T1000 (cell line): ENCODE measurements at regions not wholly inside any gene's neighbourhood (a gene's known extent, or its start where the extent isn't known, plus 50 kb on each side); places are given as distances from the start of the nearest gene placed in this dataset.

ENCODE experiments used
- DNase-seq: peaks from one replicate; lab custom pipeline; 2025; ENCODE audit warnings: mixed read lengths; lab: John Stamatoyannopoulos, UW

GRCh38 chr20:4556781-4557180, 129.5 kb upstream of the PRNP start:
- no peak for DNase-seq

DNA sequence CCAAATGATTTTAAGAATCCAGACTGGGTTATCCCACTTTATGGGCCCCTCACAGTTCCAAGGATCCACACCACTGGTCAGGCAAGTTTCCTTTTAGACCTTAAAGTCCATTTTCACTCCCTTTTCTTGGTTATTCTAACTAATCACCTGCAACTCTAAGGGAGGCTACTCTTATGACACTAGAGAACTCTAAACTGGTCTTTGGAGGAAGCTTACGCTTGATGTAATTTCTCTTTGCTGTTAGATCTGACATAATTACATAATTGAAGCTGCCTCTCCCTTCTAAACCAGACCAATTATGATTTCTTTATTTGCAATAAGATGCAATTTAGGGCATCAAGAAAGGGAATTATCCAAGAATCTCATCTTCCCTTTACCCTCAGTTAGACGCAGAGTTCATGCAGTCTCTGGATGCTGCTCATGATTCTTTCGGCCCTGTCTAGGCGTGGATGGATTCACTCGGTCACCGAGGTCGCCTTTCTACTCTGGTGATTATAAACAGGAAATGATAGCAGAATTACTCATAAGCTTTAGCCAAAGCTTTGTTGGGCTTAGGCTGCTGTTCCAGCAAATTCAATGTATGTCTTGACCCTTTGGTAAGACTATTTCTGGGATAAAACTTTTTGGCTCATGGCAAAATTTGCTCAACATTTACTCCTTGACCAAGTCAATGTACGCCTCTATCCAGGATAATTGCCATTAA, 130.9 kb upstream of the PRNP start:
- DNase-seq, result no peak

DNA sequence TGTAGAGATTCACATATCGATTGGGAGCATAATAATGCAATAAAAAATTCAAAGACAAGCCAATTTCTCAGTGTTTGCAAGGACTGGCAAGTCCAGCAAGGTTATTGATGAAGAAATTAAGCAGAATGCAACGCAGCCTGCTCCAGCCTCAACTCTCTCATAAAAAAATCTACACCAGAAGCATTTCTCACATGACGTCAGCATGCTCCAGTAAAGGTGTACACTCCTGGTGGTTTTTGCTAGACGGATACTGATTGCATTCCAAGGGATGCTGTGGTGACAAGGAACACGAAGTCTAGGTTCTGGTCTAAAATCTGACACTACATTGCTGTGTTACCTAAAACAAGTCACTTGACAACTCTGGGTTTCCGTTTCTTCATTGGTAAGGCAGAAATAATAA, 131.9 kb upstream of the PRNP start:
- DNase-seq, result no peak

DNA sequence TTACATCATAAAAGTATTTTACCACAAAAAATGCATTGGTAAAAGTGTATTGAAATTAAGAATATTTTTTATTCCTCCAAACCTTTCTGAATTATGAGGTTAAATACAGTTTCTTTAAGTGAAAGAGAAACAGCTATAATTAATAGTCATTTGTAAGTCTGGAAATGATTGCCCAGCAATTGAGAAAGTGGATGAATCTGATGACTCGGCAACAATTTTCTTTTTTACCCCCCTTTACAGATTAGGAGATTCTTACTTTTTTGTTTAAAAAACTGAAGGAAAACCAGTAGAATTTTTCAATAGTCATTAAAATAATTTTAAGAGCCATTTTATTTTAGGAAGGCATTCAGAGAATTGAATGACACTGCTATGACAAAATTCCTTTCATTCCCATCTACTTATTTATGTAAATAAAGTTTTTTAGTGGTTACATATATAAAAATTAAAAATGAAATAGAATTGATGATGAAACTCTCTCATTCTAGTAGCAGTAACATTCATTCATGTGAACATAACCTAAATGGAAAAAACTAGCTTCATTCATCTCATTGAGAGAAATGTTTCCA, 134.1 kb upstream of the PRNP start:
- no peak for DNase-seq

- no peak for DNase-seq
Observed at GRCh38 chr20:4550740-4551139, 135.5 kb upstream of the PRNP start.

- DNase-seq, result no peak
Observed at GRCh38 chr20:4549711-4550259, 136.5 kb upstream of the PRNP start.

DNA sequence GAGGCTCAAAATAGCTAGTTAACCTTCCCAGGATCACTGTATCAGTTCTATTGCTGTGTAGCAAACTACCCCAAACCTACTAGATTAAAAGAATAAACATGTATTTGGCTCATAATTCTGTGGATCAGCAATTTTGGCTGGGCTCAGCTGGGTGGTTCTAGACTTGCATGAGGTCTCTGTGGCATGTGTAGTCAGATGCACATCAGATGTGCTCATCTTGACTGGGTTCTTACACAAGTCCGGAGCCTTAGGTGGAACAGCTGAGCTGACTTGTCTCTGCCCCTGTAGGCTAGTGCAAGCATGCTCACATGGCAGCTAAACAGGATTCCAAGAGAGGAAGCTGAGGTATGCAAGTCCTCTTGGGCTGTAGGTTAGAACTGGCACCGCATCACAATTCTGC, 137.7 kb upstream of the PRNP start:
- DNase-seq, result no peak

- peak; percentile 7 for DNase-seq
Observed at GRCh38 chr20:4546786-4547185, 139.5 kb upstream of the PRNP start.

DNA sequence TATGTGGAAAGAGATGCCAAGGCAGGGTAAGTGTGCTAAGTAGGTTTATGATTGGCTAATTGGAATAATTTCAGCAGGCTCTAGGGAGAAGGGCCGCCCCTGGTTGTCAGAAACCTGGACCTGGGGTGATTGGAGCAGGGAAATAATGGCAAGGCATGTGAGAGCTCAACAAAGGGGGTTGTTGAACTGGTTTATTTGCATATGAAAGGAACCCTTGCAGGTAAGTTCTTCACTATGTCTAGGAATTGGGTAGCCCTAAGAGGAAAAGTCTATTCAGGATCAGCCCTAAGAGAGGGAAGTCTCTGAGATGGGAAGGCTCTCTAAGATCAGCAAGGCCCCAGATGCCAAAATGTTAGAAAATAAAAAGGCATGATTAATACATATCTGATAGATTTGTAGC, 139.9 kb upstream of the PRNP start:
- no peak for DNase-seq

DNA sequence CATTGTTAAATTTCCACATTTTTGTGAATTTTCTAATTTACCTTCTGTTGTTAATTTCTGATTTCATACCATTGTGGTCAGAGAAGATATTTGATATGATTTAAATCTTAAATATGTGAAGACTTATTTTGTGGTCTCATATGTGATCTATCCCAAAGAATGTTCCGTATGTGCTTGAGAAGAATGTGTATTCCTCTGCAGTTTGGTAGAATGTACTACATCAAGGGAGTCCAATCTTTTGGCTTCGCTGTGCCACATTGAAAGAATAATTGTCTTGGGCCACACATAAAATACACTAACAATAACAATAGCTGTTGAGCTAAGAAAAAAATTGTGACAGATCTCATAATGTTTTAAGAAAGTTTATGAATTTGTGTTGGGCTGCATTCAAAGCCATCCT, 140.7 kb upstream of the PRNP start:
- DNase-seq, result no peak

DNA sequence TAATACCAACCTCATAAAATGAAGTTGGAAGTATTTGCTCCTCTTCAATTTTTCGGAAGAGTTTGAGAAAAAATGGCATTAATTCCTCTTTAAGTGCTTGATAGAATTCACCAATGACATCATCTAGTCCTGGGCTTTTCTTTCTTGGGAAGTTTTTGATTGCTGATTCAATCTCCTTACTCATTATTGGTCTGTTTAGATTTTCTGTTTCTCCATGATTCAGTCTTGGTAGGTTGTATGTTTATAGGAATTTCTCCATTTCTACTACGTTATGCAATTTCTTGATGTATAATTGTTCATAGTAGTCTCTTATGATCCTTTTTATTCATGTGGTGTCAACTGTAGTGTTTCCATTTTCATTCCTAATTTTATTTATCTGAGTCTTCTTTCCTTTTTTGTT, 141.5 kb upstream of the PRNP start:
- no peak for DNase-seq

DNA sequence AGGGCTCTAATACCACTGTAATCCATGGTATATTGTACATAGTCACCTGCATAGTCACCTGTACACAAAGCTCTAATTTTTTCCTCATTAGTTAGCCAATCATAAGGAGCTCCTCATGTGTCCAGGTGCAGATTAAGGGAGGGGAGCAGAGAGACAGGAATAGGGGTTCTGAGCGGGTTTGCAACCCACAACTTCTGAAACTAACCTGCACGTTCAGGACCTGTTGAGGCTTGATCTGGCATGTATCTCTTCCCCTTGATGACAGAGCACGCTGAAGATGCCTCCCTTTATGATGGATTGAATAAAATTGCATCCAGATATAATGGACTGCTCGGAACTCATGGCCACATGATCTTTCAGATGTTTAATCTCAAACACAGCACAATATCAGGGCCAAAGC, 144.0 kb upstream of the PRNP start:
- no peak for DNase-seq

- DNase-seq, result no peak
Observed at GRCh38 chr20:4534315-4534714, 151.9 kb upstream of the PRNP start.

DNA sequence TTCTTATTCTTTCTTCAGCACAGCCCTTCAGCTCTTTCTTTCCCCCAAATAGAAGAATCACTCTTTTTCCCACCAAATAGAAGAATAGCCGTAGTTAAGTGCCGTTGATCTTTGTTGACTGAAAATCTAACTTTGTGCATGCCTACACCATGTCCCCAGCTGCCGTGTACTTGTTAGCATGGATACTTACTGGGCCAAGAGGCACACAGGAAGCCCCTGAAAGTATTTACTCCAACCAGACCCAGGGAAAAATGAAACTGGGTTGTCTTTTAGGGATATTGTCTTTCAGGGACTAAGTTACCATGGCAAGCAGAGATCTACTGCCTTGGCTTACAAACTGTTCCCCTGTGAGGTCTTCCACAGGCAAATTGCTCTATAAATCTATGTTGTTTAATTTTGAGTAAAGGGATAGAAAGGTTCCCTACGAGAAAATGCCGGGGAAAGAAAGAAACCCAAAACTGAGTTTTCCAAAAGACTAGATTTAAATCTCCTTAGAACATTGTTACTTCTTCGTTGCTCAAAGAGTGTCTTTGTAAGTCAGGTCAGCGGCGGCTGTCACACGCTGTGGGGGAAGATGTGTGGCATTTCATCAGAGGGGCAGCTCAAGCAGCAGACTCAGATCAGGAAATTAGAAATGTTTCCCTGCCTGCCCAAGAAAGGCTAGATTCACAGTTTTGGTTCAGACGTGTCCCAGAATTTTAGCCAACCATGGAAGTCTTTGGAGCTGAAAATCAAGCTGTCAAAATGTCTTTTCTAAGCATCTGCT, 152.7 kb upstream of the PRNP start:
- no peak for DNase-seq

GRCh38 chr20:4532772-4533171, 153.5 kb upstream of the PRNP start:
- no peak for DNase-seq

DNA sequence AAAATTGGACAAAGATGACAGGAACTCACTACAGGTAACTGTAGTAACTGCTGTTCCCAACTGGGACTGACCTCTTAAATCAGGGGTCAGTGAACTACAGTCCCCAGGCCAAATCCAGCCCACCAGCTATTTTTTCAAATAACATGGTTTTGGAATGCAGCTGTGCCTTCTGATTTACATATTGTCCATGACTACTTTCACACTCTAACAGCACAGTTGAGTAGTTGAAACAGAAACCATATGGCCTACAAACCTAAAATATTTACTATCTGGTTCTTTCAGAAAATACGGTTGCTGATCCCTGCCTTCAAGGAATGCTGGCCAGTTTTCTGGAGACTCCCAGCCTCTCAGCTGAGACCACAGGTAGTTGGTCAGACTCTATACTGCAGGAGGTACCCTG, 161.5 kb upstream of the PRNP start:
- no peak for DNase-seq

DNA sequence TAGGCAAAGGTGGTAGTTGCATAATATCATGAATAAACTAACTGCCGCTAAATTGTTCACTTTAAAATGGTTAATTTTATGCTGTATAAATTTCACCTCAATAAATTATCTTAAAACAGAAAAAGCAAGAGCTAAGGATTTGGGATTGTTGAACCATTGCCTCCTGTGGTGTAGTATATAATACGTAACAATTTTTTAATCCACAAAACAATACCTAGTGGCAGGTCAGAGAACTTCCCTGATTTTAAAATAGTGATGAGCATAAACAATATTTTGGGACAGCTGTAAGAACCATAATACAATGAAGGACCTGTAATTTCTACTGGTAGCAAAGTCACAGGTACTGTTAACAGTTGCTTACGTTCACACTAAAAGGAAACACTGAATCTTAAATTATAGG, 161.9 kb upstream of the PRNP start:
- DNase-seq, result no peak

DNA sequence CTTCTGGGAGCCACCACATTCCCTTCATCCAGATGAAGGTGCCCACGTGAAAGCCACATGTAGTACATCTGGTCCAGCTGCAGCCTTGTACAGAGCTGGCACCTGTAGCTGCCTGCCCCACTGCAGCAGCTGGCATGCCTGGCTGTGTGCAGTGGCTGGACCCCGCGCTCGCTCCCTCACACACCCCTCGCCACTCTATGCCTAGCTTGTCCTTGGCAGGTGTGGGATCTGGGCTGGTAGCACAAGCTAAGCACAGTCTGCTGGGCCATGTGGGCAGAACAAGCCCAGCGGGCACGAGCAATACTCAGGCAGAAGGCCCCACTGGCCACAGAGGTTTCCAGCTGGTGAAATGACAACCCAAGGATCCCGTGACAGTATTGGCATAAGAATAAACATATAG, 163.9 kb upstream of the PRNP start:
- DNase-seq, result no peak

GRCh38 chr20:4521170-4521968, 164.9 kb upstream of the PRNP start:
- DNase-seq, result no peak

- no peak for DNase-seq
Observed at GRCh38 chr20:4519534-4519933, 166.7 kb upstream of the PRNP start.

- DNase-seq, result no peak
Observed at GRCh38 chr20:4516876-4517275, 169.4 kb upstream of the PRNP start.

GRCh38 chr20:4513720-4514119, 172.5 kb upstream of the PRNP start:
- no peak for DNase-seq
